ENCODE measurements at regions not wholly inside any gene's neighbourhood (a gene's known extent, or its start where the extent isn't known, plus 50 kb on each side); places are given as distances from the start of the nearest gene placed in this dataset.

DNA sequence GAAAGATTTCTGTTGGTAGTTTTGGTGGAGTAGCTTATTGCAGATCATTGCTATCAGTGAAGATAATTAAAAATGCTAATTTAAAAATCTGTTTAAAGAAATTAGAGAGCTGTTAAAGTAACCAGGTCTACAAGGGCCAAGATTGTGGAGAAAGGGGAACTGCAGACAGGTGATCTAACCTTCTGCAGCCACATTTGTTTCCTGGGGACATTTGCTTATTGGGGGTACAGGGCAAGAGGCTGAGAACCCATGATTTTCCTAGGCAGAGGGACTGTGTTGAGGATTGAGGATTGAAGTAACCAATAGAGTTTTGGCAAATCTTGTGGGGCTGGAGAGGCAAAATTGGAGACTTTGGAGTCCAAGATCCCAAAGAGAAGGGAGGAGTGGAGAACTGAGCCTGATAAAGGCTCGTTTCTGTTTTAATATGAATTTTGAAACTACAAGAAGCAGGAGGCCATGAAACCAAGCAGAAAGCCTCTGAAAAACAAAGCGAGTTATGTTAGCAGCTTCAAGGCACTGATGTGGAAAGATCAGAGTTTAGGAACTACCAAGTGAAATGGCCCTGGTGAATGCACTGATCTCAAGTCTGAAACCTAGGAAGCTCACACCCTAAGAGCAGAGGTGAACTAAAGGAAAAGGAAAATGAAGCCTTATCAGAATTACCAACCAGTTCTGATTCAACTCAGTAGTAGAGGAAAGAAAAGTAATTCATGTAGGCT is 219.8 kb upstream of the C9orf72 start:
- CTCF ChIA-PET (ENCODE audit: partially characterized antibody) = interaction anchor here (1.0 to 2.3 kb wide), 2 partner anchors 11 to 67 kb away, joined by 3 to 13 read pairs; no protein-coding TSS in a partner anchor
- TF ChIP-seq EP300 (IDR thresholded peaks at IDR 0.05; ENCODE audit: borderline replicate concordance in 1 of 2, low read depth in 2 of 2, low read length in 2 of 2) (no peak), POLR2AphosphoS5 (IDR thresholded peaks at IDR 0.05; ENCODE audit: low read depth, low read length) (no peak), SP4 (IDR thresholded peaks at IDR 0.05; ENCODE audit: low read length) (no peak), SAP30 (IDR thresholded peaks at IDR 0.05; ENCODE audit: insufficient read depth, insufficient replicate concordance, low read length) (no peak)
- TF ChIP-seq, protein P1, sequence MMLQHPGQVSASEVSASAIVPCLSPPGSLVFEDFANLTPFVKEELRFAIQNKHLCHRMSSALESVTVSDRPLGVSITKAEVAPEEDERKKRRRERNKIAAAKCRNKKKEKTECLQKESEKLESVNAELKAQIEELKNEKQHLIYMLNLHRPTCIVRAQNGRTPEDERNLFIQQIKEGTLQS (IDR thresholded peaks at IDR 0.05; ENCODE audit: insufficient read depth, low read depth, low read length) = no peak
- TF ChIP-seq, protein P2, sequence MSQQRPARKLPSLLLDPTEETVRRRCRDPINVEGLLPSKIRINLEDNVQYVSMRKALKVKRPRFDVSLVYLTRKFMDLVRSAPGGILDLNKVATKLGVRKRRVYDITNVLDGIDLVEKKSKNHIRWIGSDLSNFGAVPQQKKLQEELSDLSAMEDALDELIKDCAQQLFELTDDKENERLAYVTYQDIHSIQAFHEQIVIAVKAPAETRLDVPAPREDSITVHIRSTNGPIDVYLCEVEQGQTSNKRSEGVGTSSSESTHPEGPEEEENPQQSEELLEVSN (IDR thresholded peaks at IDR 0.05) = no peak
- TF ChIP-seq, protein P3, sequence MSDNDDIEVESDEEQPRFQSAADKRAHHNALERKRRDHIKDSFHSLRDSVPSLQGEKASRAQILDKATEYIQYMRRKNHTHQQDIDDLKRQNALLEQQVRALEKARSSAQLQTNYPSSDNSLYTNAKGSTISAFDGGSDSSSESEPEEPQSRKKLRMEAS (IDR thresholded peaks at IDR 0.05) = no peak
- Histone ChIP-seq H3K9me3 (ENCODE audit: insufficient read depth in 2 of 2, low read depth in 1 of 2, low read length in 1 of 2) (peaks cover 2 to 8% of the 10 kb centered on the region in 2 experiments; a peak in 2 of 4 replicates), H2AK5ac (ENCODE audit: low read depth, low read length) (no peak overlapping the region), H3K4me3 (ENCODE audit: extremely low read depth in 1 of 4, insufficient read depth in 2 of 4, low read depth in 3 of 4, low read length in 4 of 4) (no peak overlapping the region), H3K14ac (ENCODE audit: insufficient read length) (no peak overlapping the region), H3K56ac (replicated peaks; ENCODE audit: insufficient read length, low read depth, low read length) (no peak overlapping the region), H3K18ac (ENCODE audit: extremely low read depth, low read length) (no peak overlapping the region), H4K20me1 (replicated peaks in 1 of 2; ENCODE audit: control insufficient read depth in 1 of 2, insufficient read depth in 2 of 2, low read length in 2 of 2) (no peaks in the 10 kb centered on the region), H2BK5ac (ENCODE audit: low read depth, low read length) (no peak overlapping the region), H3K23ac (ENCODE audit: insufficient read length) (no peak overlapping the region), H4K91ac (replicated peaks; ENCODE audit: insufficient read length, low read length) (no peak overlapping the region), H4K5ac (ENCODE audit: insufficient read length, low read depth, low read length) (no peak overlapping the region), H2BK20ac (ENCODE audit: low read length) (no peak overlapping the region), H2AFZ (ENCODE audit: low read length) (no peak overlapping the region), H2BK15ac (ENCODE audit: low read length) (no peak overlapping the region), H3K4me1 (replicated peaks in 1 of 4; ENCODE audit: control insufficient read depth in 3 of 4, insufficient read depth in 4 of 4, low read length in 3 of 4) (no peaks in the 10 kb centered on the region), H3K4me2 (ENCODE audit: insufficient read depth in 1 of 2, low read depth in 2 of 2, low read length in 2 of 2) (no peak overlapping the region), H4K8ac (ENCODE audit: extremely low read depth, insufficient read depth, low read length) (no peak overlapping the region), H3K27me3 (replicated peaks in 1 of 4; ENCODE audit: control insufficient read depth in 3 of 4, extremely low read depth in 1 of 4, insufficient read depth in 3 of 4, low read length in 3 of 4) (no peaks in the 10 kb centered on the region), H3K4ac (replicated peaks; ENCODE audit: insufficient read length, low read depth, low read length) (no peak overlapping the region), H3K27ac (ENCODE audit: low read depth, low read length) (no peak overlapping the region), H3K9ac (replicated peaks in 1 of 4; ENCODE audit: extremely low read depth in 1 of 4, low read depth in 3 of 4, low read length in 3 of 4) (no peak overlapping the region), H3K79me2 (ENCODE audit: control insufficient read depth in 1 of 2, insufficient read depth in 2 of 2, low read length in 2 of 2) (no peaks in the 10 kb centered on the region), H3K79me1 (ENCODE audit: low read depth, low read length) (no peaks in the 10 kb centered on the region), H3K23me2 (ENCODE audit: low read depth, low read length) (no peaks in the 10 kb centered on the region), H2BK12ac (ENCODE audit: low read depth, low read length) (no peak overlapping the region), H2BK120ac (replicated peaks; ENCODE audit: low read depth, low read length) (no peak overlapping the region), H3K36me3 (ENCODE audit: control insufficient read depth in 2 of 4, insufficient read depth in 4 of 4, low read length in 3 of 4) (no peaks in the 10 kb centered on the region)
- 84% methylated on average over 2 of the region's 2 CpGs; no CpG with 5 or more reads in 1 of the 2 experiments for WGBS, 2 experiments (ENCODE audit: extremely low coverage in 1 of 2, insufficient coverage in 1 of 2, insufficient read length in 1 of 2, insufficient replicate concordance in 2 of 2, low coverage in 1 of 2, low lambda C conversion rate in 2 of 2, missing lambda C conversion rate in 1 of 2)
- FAIRE-seq = no peak
- DNase-seq (ENCODE audit: low read depth in 1 of 2, low spot score in 2 of 2) = no peak
- POLR2A ChIA-PET (ENCODE audit: partially characterized antibody) = no interaction called here
